T-cell (primary cell): ENCODE measurements at regions not wholly inside any gene's neighbourhood (a gene's known extent, or its start where the extent isn't known, plus 50 kb on each side); places are given as distances from the start of the nearest gene placed in this dataset.
"Not testable (repeated sequence)": the region's sequence is repeated elsewhere in the genome, so short reads cannot be mapped to it uniquely, and the experiment has no call there.

Experiments used
- ATAC-seq, 4 experiments: fragments of 200-7000 bp in 3 of 4; fragments of 150-1000 bp in 1 of 4; cut with Tn5 transposase; replicated peaks in 1 of 4; 1 replicate in 3 of 4; 2 replicates in 1 of 4; pipeline ENCODE4 v1.10.0; 2021; ENCODE audit warnings: moderate library complexity in 3 of 4, mild to moderate bottlenecking in 2 of 4, moderate number of reproducible peaks in 1 of 4
- CTCF ChIA-PET, 2 donors: fragments of 300-600 bp; sonication (Branson Sonifier 250); formaldehyde crosslinking; loops; one replicate each; lab custom pipeline; 2022; ENCODE audit warnings: antibody characterized with exemption in 2 of 2; lab: Charles Lee
- POLR2A ChIA-PET, 2 donors: fragments of 300-600 bp; sonication (Branson Sonifier 250); formaldehyde crosslinking; loops; one replicate each; lab custom pipeline; 2022; ENCODE audit warnings: antibody characterized with exemption in 2 of 2; lab: Charles Lee
- DNase-seq, 35 experiments: peaks; one replicate each; pipeline versions ENCODE4 v3.0.0 to v3.0.0-alpha.2; 2013 to 2023
- H3K27ac ChIP-seq: one replicate; pipeline ENCODE4 v1.5.1; 2013; ENCODE audit warnings: low read length
- H3K27me3 ChIP-seq, 2 experiments: replicated peaks in 1 of 2; 1 replicate in 1 of 2; 2 replicates in 1 of 2; pipeline versions ENCODE4 v1.6.1 to v1.7.0; 2013; ENCODE audit warnings: low read length in 1 of 2, mixed read lengths in 1 of 2; ENCODE audit not compliant: control insufficient read depth in 2 of 2, insufficient read depth in 2 of 2; ENCODE audit errors: extremely low read depth in 1 of 2
- H3K36me3 ChIP-seq, 2 donors: 1 replicate in 1 of 2; 2 replicates in 1 of 2; pipeline versions ENCODE4 v1.6.1 to v1.7.0; 2013; ENCODE audit warnings: low read length in 1 of 2; ENCODE audit not compliant: control insufficient read depth in 2 of 2, insufficient read depth in 1 of 2; ENCODE audit errors: extremely low read depth in 1 of 2
- H3K4me1 ChIP-seq, 2 experiments: 1 replicate in 1 of 2; 2 replicates in 1 of 2; pipeline versions ENCODE4 v1.6.1 to v1.7.0; 2013; ENCODE audit warnings: low read length in 2 of 2, mixed read lengths in 1 of 2; ENCODE audit not compliant: insufficient read depth in 2 of 2, control insufficient read depth in 1 of 2; ENCODE audit errors: extremely low read depth in 1 of 2
- H3K4me3 ChIP-seq, 2 donors: 1 replicate in 1 of 2; 2 replicates in 1 of 2; pipeline versions ENCODE4 v1.5.1 to v1.7.0; 2013; ENCODE audit warnings: mild to moderate bottlenecking in 2 of 2, low read length in 1 of 2, moderate library complexity in 1 of 2; ENCODE audit not compliant: control insufficient read depth in 1 of 2; ENCODE audit errors: extremely low read depth in 1 of 2
- H3K9me3 ChIP-seq: 2 replicates; pipeline ENCODE4 v1.7.0; 2013
- H3K27ac Mint-ChIP-seq, 2 donors: one replicate each; pipeline ENCODE4 v1.8.0; 2020 to 2021; ENCODE audit warnings: mild to moderate bottlenecking in 2 of 2, mixed read lengths in 2 of 2
- H3K27me3 Mint-ChIP-seq, 2 donors: one replicate each; pipeline ENCODE4 v1.8.0; 2021 to 2022; ENCODE audit warnings: mixed read lengths in 2 of 2
- H3K36me3 Mint-ChIP-seq: one replicate; pipeline ENCODE4 v1.8.0; 2021; ENCODE audit warnings: mixed read lengths
- H3K4me1 Mint-ChIP-seq, 3 donors: one replicate each; pipeline ENCODE4 v1.8.0; 2020 to 2022; ENCODE audit warnings: mixed read lengths in 3 of 3, mild to moderate bottlenecking in 1 of 3
- H3K4me3 Mint-ChIP-seq, 3 donors: one replicate each; pipeline ENCODE4 v1.8.0; 2020 to 2022; ENCODE audit warnings: mild to moderate bottlenecking in 3 of 3, mixed read lengths in 3 of 3, moderate library complexity in 3 of 3
- H3K9me3 Mint-ChIP-seq, 3 donors: one replicate each; pipeline ENCODE4 v1.8.0; 2020 to 2022; ENCODE audit warnings: mixed read lengths in 3 of 3
- WGBS: methylation state at CpG from one replicate; pipeline ENCODE4 v1.1.5; 2013; ENCODE audit warnings: missing lambda C conversion rate; ENCODE audit not compliant: insufficient coverage; 5-methylcytosine and 5-hydroxymethylcytosine counted together

GRCh38 chr2:228355897-228356296, 174.4 kb upstream of the SPHKAP start:
- Histone ChIP-seq H3K9me3 (no peaks in the 10 kb centered on the region), H3K27me3 (no peaks in the 10 kb centered on the region), H3K4me1 (no peaks in the 10 kb centered on the region), H3K4me3 (no peak overlapping the region), H3K27ac (no peak overlapping the region), H3K36me3 (no peaks in the 10 kb centered on the region)
- no peak for ATAC-seq
- Mint-ChIP-seq H3K27ac (no peak overlapping the region), H3K36me3 (no peaks in the 10 kb centered on the region), H3K4me3 (no peak overlapping the region), H3K27me3 (no peaks in the 10 kb centered on the region), H3K4me1 (no peaks in the 10 kb centered on the region), H3K9me3 (peaks cover 0 to 6% (median 3%) of the 10 kb centered on the region in 3 donors)
- POLR2A ChIA-PET: no interaction called here
- WGBS: 59% methylated on average over 2 of the region's 2 CpGs
- no peak for DNase-seq
- CTCF ChIA-PET: no interaction called here

DNA sequence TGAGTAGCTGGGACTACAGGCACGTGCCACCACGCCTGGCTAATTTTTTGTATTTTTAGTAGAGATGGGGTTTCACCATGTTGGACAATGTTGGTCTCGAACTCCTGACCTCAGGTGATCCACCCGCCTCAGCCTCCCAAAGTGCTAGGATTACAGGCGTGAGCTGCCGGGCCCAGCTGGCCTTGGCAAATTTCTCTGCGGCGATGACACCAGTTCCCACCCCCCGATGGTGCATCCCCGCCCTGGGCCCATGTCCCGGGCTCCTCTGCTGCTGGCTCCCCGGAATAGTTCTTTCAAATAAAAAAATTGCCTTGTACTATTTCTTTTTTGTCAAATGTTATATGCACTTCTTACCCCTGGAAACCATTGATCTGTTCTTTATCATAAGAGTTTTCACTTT, 171.5 kb upstream of the SPHKAP start:
- H3K27me3 ChIP-seq, H3K27ac Mint-ChIP-seq, H3K4me1 ChIP-seq, H3K9me3 ChIP-seq, H3K36me3 Mint-ChIP-seq, POLR2A ChIA-PET, H3K9me3 Mint-ChIP-seq, H3K27me3 Mint-ChIP-seq, H3K4me3 ChIP-seq, H3K36me3 ChIP-seq, H3K4me1 Mint-ChIP-seq, CTCF ChIA-PET, DNase-seq, H3K27ac ChIP-seq, H3K4me3 Mint-ChIP-seq, ATAC-seq: not testable (repeated sequence)
- 97% methylated on average over 6 of the region's 12 CpGs for WGBS

DNA sequence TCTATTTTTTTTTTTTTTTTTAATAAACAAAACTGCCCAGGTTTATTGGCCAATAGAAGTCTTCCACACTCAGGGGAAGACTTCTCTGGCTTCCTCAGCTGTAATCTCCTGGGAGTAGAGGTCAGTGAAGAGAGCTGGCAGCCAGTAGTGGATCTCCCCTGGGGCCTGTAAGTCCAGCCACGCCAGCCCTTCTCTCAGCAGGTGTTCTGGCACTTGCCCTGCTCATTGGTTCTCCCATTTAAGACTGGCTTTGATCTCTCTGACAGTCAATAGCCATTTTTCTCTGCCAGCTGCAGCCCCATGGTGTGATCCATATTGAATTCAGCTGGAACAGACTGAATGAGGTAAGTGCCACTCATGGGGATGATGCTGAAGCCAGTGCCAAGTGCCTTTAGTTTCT, 170.6 kb upstream of the SPHKAP start:
- Mint-ChIP-seq H3K27me3 (no peaks in the 10 kb centered on the region), H3K4me1 (no peaks in the 10 kb centered on the region), H3K4me3 (no peak overlapping the region), H3K27ac (no peak overlapping the region), H3K9me3 (peaks cover 0 to 6% (median 2%) of the 10 kb centered on the region in 3 donors), H3K36me3 (no peaks in the 10 kb centered on the region)
- no CpG with 5 or more reads among the region's 1 CpG for WGBS
- ATAC-seq (no peak), DNase-seq (no peak)
- no peaks in the 10 kb centered on the region for H3K36me3 ChIP-seq
- POLR2A ChIA-PET: no interaction called here
- CTCF ChIA-PET: interaction anchor here in 1 of 2 donors (0.5 kb wide), 1 partner anchor 487 kb away, joined by 3 read pairs; no protein-coding TSS in a partner anchor
- no peaks in the 10 kb centered on the region for H3K27me3 ChIP-seq
- no peak overlapping the region for H3K4me3 ChIP-seq
- no peaks in the 10 kb centered on the region for H3K4me1 ChIP-seq
- H3K27ac ChIP-seq: no peak overlapping the region
- H3K9me3 ChIP-seq: no peaks in the 10 kb centered on the region

- Mint-ChIP-seq H3K27ac (no peak overlapping the region), H3K9me3 (peaks cover 0 to 7% (median 0%) of the 10 kb centered on the region in 3 donors), H3K36me3 (no peaks in the 10 kb centered on the region), H3K27me3 (no peaks in the 10 kb centered on the region), H3K4me1 (no peaks in the 10 kb centered on the region), H3K4me3 (no peak overlapping the region)
- no peak overlapping the region for H3K4me3 ChIP-seq
- ChIA-PET POLR2A (no interaction called here), CTCF (no interaction called here)
- ATAC-seq (no peak), DNase-seq (no peak)
- no peaks in the 10 kb centered on the region for H3K27me3 ChIP-seq
- no peaks in the 10 kb centered on the region for H3K9me3 ChIP-seq
- no peaks in the 10 kb centered on the region for H3K4me1 ChIP-seq
- H3K36me3 ChIP-seq: no peaks in the 10 kb centered on the region
- H3K27ac ChIP-seq: no peak overlapping the region
These were observed 167.1 kb upstream of the SPHKAP start for GRCh38 chr2:228348516-228349064.

DNA sequence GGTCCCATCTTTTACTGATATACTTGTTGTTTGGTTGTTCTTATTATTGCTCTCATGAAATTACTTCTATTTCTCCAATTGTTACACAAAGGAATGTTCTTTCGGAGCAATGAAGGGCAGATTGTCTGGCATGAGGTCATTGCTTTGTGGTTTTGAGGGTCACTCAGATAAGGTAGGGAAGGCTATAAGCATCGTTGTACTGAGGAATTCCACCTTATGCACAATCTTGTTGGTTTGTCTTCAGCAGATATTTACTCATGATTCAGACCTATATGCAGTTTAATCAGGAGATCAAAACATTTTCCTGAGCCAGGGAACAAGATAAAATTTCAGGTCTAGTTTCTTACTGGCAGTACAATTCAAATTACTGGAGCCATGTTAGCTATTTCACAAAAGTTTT, 163.0 kb upstream of the SPHKAP start:
- no peaks in the 10 kb centered on the region for H3K36me3 Mint-ChIP-seq
- H3K27ac ChIP-seq: no peak overlapping the region
- no peaks in the 10 kb centered on the region for H3K9me3 ChIP-seq
- H3K4me3 ChIP-seq: no peak overlapping the region
- H3K4me3 Mint-ChIP-seq: no peak overlapping the region
- H3K27me3 Mint-ChIP-seq: no peaks in the 10 kb centered on the region
- peaks cover 11 to 21% (median 14%) of the 10 kb centered on the region in 3 donors for H3K9me3 Mint-ChIP-seq
- no peak for DNase-seq
- H3K36me3 ChIP-seq: no peaks in the 10 kb centered on the region
- no peak overlapping the region for H3K27ac Mint-ChIP-seq
- no CpG with 5 or more reads among the region's 2 CpGs for WGBS
- H3K27me3 ChIP-seq: no peaks in the 10 kb centered on the region
- POLR2A ChIA-PET: no interaction called here
- CTCF ChIA-PET: no interaction called here
- no peak for ATAC-seq
- H3K4me1 Mint-ChIP-seq: no peaks in the 10 kb centered on the region
- H3K4me1 ChIP-seq: no peaks in the 10 kb centered on the region

DNA sequence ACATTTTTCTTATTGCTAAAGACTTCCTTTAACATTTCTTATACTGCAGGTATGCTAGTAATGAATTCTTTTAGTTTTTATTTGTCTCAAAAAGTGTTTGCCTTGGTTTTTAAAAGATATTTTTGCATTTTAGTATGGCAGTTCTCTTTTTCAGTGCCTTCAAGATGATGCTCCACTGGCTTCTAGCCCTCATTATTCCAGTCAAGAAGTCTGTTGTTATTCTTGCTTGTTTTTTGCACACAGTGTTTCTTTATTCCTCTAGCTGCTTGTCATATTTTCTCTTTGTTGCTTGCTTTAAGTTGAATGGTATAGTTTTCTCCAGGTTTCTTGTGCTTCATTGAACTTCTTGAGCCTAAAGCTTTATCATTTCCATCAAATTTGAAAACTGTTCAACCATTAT, 158.0 kb upstream of the SPHKAP start:
- H3K4me3 ChIP-seq: no peak overlapping the region
- no peaks in the 10 kb centered on the region for H3K36me3 Mint-ChIP-seq
- no peak overlapping the region for H3K4me3 Mint-ChIP-seq
- H3K27me3 Mint-ChIP-seq: no peaks in the 10 kb centered on the region
- no peaks in the 10 kb centered on the region for H3K4me1 Mint-ChIP-seq
- H3K4me1 ChIP-seq: no peaks in the 10 kb centered on the region
- no peak overlapping the region for H3K27ac ChIP-seq
- H3K9me3 ChIP-seq: no peaks in the 10 kb centered on the region
- no peak overlapping the region for H3K27ac Mint-ChIP-seq
- POLR2A ChIA-PET: no interaction called here
- H3K27me3 ChIP-seq: no peaks in the 10 kb centered on the region
- CTCF ChIA-PET: no interaction called here
- ATAC-seq (no peak), DNase-seq (no peak)
- peaks cover 18 to 22% (median 18%) of the 10 kb centered on the region in 3 donors for H3K9me3 Mint-ChIP-seq
- H3K36me3 ChIP-seq: no peaks in the 10 kb centered on the region

DNA sequence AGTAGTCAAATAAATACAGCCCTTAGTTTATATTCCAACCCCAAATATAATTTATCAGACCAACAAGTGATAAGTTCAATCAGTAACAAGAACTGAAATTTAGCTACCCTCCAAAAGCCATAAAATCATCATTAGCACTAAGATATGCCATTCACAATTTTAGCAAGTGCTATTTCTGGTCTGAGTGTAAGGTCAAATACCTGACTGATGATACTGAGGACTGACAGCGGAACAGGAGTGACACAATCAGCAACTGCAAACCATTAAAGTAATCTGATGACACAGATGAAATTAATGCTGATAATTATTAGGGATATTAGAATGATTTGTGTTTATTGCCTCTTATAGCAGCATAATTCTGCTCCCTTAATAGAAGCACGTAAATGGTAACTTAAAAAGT, 152.7 kb upstream of the SPHKAP start:
- Mint-ChIP-seq H3K27ac (no peak overlapping the region), H3K36me3 (no peaks in the 10 kb centered on the region), H3K27me3 (no peaks in the 10 kb centered on the region), H3K4me1 (no peaks in the 10 kb centered on the region), H3K4me3 (no peak overlapping the region), H3K9me3 (peaks cover 5 to 11% (median 7%) of the 10 kb centered on the region in 3 donors)
- DNase-seq: no peak
- ATAC-seq: no peak
- WGBS: no CpG with 5 or more reads among the region's 2 CpGs
- no peaks in the 10 kb centered on the region for H3K27me3 ChIP-seq
- ChIA-PET CTCF (no interaction called here), POLR2A (no interaction called here)
- H3K4me1 ChIP-seq: no peaks in the 10 kb centered on the region
- H3K9me3 ChIP-seq: no peaks in the 10 kb centered on the region
- no peak overlapping the region for H3K4me3 ChIP-seq
- H3K27ac ChIP-seq: no peak overlapping the region
- no peaks in the 10 kb centered on the region for H3K36me3 ChIP-seq
